ENCODE measurements at regions not wholly inside any gene's neighbourhood (a gene's known extent, or its start where the extent isn't known, plus 50 kb on each side); places are given as distances from the start of the nearest gene placed in this dataset.
"Not testable (repeated sequence)": the region's sequence is repeated elsewhere in the genome, so short reads cannot be mapped to it uniquely, and the experiment has no call there.

DNA sequence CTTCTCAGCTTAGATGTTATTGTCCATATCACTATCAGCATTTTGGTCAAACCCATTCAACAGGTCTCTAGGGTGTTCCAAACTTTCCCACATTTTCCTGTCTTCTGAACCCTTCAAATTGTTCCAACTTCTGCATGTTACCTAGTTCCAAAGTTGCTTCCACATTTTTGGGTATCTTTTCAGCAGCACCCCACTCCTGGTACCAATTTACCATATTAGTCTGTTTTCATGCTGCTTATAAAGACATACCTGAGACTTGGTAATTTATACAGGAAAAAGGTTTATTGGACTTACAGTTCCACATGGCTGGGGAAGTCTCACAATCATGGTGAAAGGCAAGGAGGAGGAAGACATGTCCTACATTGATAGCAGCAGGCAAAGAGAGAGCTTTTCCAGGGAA is 1187.6 kb downstream of the MRPL39 start:
- DNase-seq (ENCODE audit: extremely low read depth in 1 of 2, low read depth in 1 of 2): not testable (repeated sequence)

DNA sequence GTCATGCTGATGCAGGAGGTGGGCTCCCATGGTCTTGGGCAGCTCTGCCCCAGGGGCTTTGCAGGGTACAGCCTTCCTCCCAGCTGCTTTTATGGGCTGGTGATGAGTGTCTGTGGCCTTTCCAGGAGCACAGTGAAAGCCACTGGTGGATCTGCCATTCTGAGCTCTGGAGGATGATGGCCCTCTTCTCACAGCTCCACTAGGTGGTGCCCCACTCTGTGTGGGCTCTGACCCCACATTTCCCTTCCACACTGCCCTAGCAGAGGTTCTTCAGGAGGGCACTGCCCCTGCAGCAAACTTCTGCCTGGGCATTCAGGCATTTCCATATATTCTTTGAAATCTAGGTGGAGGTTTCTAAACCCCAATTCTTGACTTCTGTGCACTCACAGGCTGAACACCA is 1188.6 kb downstream of the MRPL39 start:
- DNase-seq (ENCODE audit: extremely low read depth in 1 of 2, low read depth in 1 of 2): no peak

DNA sequence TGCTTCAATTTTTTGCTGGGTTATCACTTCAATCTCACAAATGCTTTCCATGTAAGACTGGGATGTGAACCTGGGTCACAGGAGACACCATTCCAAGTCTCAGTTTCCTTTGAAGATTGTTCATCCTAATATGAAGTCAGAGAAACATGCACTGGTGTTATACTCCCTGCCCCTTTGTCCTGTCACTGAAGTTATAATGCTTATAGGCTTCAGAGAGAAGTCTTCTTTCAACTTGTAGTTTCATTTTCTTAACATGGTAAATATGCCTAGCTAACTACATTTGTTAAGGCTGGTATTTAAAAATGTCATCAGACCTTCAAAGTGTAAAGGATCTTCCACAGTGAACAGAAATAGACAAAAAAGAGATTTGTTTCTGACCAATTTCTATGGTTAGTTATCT is 1195.9 kb downstream of the MRPL39 start:
- no peak for DNase-seq (ENCODE audit: extremely low read depth in 1 of 2, low read depth in 1 of 2)

DNA sequence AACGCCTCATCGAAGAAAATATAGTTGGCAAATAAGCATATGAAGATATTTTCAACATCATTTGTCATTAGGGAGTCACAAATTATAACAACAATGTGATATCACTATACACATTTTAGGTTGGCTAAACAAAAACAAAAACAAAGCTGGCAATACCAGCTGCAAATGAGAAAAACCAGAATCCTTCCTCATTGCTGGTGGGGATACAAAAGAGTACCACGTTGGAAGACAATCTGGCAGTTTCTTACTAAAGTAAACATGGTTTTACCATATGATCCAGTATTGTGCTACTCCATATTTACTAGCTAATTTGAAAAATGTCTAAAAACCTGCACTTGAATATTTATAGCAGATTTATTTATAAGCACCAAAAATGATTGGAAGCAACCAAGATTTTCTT is 1204.1 kb downstream of the MRPL39 start:
- DNase-seq (ENCODE audit: extremely low read depth in 1 of 2, low read depth in 1 of 2): no peak

DNA sequence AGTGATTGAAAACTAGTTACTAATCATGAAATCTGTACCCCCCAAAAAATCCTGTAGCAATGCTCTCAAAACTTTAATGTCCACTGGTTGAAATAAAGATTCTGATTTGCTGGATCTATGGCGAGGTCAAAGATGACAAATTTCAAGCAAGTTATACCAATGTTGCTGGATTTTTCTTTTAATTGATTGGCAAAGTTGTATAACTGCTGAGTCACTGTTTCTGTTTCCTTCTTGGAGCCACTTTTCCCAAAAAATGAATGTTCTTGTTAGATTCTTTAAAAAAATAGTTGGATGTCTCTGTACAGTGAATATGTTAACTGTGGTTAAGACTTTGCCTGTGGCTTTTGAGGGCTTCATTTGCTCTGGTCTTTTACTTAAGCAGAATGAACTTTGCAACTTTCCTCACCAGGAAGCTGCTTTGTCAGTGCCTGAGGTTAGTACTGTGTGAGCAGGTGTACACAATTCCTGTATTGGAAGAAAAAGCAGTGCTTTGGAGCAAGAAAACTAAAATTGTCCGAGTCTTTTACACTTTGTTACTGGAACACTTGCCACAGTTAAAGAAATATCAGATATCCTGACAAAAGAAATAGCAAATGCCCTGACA is 1211.9 kb downstream of the MRPL39 start:
- DNase-seq (ENCODE audit: extremely low read depth in 1 of 2, low read depth in 1 of 2): no peak

DNA sequence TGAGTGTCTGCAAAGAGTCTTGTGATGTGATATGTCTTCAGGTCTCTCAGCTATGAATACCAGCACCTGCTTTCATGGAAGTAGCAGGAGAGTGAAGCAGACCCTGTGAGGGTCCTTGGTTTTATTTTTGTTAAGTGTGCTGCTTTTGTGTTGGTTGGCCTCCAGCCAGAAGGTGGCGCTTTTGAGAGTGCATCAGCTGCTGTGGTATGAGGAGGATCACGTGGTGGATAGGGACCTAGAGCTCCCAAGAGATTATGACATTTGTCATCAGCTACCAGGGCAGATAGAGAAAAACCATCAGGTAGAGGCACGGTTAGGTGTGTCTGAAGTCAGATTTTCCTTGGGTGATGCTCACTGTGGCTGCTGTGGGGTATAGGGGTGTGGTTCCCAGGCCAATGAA is 1232.1 kb downstream of the MRPL39 start:
- no peak for DNase-seq (ENCODE audit: extremely low read depth in 1 of 2, low read depth in 1 of 2)

DNA sequence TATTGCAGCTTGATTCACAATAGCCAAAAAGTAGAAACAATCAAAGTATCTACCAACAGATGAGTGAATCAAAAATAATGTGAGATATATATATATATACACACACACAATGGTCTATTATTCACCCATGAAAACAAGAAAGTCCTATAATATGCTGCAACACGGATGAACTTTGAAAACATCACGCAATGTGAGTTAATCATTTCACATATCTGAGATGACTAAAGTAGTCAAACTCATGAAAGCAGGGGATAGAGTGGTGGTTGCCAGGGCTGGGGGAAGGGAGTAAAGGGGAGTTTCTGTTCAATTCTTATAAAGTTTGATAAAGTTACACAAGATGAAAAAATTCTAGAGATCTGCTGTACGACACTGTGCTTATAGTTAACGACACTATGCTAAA is 1234.8 kb downstream of the MRPL39 start:
- DNase-seq (ENCODE audit: extremely low read depth in 1 of 2, low read depth in 1 of 2): no peak

DNA sequence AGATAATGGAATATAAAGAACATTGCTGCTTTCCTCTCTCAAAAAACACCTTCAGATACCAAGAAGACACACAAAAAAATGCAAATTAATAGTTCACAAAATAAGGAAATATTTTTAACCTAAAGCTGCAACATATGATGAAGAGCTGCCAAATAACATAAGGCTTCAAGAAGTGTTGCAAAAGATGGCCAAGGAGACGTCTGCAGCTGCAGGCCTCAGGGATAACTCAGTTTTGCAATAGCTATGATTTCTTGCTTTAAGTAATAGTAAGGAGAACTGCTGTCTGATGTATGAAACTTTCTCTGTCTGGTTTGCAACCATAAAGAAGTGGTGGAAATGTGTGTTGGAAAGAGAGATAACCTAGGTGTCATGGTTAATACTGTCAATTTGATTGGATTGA is 1237.5 kb downstream of the MRPL39 start:
- DNase-seq (ENCODE audit: extremely low read depth in 1 of 2, low read depth in 1 of 2): no peak

DNA sequence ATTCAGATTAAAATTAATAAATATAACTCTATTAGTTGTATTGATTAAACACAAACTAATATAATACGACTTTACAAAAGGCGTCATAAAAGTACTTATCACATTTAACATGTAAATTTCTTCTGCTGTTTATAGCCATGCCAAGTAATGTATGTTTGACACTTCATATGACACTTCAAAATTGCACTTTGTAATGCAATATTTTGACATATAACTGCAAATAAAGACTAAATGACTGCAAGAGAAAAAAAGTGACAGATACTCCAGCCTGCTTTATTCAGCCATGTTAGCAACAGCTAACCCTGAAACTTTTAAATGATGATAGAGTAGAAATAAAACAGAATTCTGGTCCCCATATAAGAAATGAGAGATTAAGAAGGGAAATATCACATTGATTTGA is 1238.0 kb downstream of the MRPL39 start:
- DNase-seq (ENCODE audit: extremely low read depth in 1 of 2, low read depth in 1 of 2): no peak

DNA sequence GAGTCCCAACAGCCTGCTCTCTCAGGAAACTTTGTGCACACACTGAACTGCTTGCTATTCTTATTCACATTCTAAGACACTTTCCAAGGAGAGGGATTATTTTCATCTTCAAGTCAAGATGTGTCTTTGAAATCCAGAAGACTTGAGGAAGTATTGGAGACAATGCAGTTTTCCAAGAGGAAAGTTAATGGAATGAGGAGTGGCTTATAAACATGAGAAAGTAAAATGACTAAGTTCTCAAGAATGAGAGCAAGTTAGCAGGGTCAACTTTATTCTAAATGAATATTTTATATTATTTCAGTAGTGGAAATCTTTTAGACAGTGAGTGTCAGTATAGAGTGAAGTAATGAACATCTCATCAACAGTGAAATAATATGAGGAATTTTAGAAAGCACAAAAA is 1239.3 kb downstream of the MRPL39 start:
- no peak for DNase-seq (ENCODE audit: extremely low read depth in 1 of 2, low read depth in 1 of 2)

DNA sequence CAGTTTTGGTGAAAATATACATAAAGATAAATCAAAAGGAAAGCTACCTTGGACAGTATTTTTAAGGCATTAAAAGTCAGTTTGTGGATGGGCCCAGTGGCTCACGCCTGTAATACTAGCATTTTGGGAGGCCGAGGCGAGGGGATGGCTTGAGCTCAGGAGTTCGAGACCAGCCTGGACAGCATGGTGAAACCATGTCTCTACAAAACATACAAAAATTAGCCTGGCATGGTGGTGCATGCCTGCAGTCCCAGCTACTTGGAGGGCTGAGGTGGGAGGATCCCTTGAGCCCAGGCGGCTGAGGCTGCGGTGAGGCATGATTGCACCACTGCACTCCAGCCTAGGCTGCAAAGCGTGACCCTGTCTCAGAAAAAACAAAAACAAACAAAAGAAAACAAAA is 1253.8 kb downstream of the MRPL39 start:
- DNase-seq (ENCODE audit: extremely low read depth in 1 of 2, low read depth in 1 of 2): no peak

DNA sequence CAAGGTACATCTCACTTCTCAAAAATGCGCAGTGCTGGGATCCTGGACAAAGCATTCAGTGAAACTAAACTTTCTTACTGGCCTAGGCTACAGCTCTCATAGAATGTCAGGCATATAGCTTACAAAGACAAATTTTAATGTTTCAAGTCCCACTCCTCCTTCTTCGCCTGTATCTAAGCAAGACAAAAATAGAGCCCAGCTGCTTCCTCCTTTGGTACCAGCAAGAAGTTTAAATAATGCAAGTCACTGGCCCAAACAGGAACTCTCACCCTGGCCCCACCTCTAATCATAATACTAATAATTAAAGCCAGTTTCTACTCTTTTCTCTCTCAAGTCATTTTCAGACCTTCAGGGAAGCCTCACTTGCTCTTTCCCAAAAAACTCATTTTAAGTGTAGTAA is 1267.9 kb downstream of the MRPL39 start:
- DNase-seq (ENCODE audit: extremely low read depth in 1 of 2, low read depth in 1 of 2): no peak

DNA sequence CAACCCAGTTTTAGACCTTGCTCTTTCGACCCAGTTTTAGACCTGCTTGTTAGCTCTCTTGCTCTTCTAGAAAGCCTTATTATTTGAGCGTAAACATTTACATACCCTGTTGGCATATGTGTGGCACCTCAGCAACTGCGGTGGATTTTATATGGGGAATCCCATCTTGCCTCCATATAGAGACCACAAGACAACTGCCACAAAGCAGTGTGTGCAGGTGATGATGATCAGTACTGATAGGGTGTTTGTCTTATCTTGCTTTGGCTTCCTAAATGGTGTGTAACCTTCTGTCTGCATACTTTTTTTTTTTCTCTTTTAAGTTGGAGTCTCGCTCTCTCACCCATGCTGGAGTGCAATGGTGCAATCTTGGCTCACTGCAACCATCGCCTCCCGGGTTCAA is 1270.8 kb downstream of the MRPL39 start:
- DNase-seq (ENCODE audit: extremely low read depth in 1 of 2, low read depth in 1 of 2): no peak

DNA sequence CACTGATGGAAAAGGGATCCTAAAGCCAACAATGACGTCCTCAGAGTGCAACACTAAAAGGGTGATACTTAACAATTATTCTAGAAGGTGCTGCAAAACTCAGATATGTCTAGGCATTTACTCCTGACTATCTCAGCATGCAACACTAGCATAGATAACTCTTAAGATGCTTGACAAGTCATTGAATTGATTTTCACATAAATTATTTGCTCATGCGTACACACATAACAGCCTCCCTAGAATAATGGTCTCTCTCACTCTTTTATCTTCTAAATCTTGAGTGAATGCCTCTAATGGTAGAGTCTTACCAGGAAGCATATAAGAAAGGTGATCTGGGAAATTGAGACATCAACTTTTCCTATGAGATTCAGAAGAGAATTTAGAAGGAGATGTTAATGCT is 1283.7 kb downstream of the MRPL39 start:
- DNase-seq (ENCODE audit: extremely low read depth in 1 of 2, low read depth in 1 of 2): no peak

DNA sequence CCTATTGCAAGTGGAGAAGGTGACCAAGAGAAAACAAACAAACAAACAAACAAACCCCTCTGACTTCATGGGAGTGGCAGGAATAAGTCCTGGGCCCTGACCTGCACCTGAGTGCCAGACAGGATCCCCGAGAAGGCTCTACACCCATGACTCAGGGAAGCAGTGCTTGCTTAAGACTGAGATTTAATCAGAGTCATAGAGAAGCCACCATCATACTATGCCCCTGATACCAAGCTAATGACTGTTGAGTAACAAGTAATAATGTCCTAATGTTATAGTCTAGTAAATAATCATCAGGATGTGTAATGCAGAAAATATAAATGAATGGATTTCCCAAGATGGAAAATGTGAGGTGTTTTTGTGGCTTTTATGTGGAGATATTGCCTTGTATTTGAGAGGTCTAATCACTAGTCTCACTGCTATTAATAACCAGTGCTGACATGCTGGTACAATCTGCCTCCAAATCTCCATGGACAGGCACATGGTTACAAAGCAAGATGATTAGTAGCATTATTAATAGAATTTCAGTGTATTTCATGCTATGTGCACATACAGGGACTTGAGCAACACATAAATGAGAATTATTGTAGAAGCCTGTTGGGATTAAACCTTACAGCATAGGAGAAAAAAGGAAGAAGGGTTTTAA is 1290.9 kb downstream of the MRPL39 start:
- no peak for DNase-seq (ENCODE audit: extremely low read depth in 1 of 2, low read depth in 1 of 2)

DNA sequence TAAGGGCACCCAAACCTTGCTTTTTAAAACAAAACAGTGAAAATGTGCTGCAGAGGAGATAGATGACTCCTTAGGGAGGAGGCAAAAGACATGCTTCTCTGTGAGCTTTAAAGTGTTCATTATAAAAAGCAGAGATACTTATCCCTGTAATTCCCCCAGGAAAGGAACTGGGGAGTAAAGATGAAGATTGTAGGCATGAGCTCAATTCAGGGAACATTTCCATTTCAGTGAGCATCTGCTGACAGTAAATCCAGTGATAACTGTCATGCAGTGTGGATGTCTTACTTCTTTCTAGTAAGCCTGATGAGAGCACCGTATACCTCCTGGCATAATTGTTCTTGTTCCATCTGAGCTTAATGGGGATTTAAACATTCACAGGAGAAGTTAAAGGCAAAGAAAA is 1296.5 kb downstream of the MRPL39 start:
- no peak for DNase-seq (ENCODE audit: extremely low read depth in 1 of 2, low read depth in 1 of 2)

DNA sequence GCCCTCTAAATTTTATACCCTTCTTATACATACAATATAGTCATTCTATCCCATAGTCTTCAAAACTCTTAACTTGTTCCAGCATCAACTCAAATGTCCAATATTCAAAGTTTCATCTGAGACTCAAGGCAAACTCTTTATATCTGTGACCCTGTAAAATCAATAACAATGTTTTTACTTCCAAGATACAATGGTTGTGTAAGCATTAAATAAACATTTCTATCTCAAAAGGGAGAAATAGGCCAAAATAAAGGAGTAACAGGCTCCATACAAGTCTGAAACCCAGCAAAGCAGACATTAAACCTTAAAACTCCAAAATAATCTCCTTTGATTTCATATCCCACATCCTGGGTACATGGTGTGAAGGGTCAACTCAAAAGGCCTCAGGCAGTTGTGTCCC is 1299.1 kb downstream of the MRPL39 start:
- DNase-seq (ENCODE audit: extremely low read depth in 1 of 2, low read depth in 1 of 2): no peak

DNA sequence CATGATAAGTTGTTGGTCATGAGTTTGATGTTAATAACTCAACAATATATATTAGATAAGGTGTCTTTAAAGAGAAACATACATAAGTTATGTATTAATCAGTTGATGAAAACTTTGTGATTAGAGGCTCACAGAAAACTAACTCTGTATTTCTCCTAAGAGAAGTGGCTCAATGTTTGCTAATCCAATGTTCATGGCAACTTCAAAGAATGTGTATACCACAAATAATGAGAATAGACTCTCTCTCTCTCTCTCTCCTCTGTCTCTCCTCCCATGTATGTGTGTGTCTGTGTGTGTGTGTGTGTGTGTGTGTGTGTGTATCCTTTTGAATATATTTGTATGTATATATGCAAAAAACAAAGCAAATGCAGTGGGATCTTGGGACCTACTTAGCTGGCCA is 1304.9 kb downstream of the MRPL39 start:
- DNase-seq (ENCODE audit: extremely low read depth in 1 of 2, low read depth in 1 of 2): no peak

DNA sequence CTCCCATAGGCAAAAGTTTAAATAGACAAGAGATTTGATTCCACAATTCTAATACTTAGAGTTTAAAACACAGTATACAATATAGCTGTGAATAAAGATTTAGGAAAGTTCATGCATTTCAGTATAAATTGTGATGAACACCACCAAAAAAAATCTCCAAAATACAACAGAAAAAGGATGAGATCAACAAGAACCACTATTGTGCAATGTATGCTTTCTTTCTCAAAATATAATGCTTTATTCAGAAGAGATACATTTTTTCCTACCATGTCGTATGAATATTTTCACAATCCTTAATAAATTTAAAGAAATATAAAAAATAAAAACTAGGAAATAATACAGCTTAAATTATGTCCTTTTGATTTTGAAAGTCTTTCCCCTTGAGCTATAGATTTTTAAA is 1309.2 kb downstream of the MRPL39 start:
- DNase-seq (ENCODE audit: extremely low read depth in 1 of 2, low read depth in 1 of 2): no peak

DNA sequence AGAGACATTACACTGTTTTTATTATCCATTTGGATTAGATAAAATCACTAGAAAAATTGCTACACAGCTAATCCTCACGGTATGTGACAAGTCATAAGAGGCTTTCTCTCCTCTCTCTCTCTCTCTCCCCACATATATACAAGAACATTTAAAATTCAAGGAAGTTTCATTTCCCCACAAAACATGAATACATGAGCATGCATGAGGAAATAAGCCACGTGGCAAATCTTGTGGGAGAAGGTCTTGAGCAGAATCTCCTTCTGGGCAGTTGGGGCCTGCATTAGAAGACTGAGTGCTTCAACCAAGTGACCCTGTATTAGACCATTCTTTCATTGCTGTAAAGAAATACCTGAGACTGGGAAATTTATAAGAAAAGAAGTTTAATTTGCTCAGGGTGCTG is 1313.1 kb downstream of the MRPL39 start:
- no peak for DNase-seq (ENCODE audit: extremely low read depth in 1 of 2, low read depth in 1 of 2)

DNA sequence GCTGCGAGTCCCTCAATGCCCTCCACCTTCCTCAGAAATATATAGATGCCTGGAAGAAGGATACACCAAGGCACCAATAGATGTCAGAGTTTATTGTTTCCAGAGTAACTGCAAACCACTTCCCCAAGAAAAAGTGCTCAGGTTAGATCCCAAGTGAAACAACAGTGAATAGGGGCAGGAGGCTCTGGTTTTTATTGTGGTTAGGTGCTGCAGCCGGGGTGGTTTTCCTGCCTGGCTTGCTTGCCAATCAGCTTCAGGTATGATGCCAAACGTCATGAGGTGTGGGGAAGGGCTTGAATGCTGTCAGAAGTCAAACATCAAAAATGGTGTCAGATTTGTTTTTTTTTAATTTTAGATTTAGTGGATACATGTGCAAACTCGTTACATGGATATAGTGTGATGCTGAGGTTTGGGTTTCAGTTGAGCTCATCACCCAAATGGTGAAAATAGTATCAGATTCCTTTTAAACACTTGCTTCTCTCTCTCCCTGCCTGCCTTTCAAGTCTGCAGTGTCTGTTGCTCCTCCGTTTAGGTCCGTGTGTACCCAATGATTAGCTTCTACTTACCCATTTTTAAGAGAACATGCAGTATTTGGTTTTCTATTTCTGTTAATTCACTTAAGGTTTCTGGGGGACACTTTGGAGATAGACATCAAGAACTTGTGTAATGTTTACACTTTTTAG is 1317.0 kb downstream of the MRPL39 start:
- peak in 1 of 2 donors; percentile 12 for DNase-seq (ENCODE audit: extremely low read depth in 1 of 2, low read depth in 1 of 2)

DNA sequence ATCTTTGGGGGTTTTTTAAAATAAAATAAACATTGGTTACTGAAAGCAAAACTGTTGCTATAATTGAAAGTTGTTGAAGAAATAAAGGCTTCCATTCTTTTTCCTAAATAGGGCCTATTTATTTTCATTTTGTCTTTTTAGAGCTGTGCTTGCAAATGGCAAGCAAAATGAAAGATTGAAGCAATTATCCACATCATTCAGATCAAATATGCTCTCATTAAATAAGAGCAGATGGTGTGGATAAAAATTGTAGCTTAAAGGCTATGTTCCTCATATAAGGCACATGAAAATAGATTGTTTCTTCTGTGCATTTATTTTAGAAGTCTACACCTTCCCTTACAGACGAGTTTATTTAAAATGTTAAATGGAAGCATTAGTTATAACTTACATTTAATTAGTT is 1317.7 kb downstream of the MRPL39 start:
- no peak for DNase-seq (ENCODE audit: extremely low read depth in 1 of 2, low read depth in 1 of 2)

DNA sequence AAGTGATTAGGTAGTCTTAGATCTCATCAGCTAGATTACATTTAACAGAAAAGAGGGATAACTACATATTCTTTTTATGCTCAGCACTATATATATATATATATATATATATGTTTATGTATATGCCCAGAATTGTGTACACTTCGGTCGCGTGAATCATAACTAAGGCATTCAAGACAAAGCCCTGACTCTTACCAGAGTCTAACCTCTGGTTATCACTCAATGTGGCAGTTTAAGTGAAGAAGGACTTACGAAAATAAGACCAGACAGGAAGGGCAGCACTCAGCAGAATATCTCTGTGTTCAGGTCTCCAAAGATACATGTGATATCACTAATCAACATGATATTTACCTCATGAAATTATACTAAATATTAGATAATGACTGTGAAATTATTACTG is 1326.7 kb downstream of the MRPL39 start:
- DNase-seq (ENCODE audit: extremely low read depth in 1 of 2, low read depth in 1 of 2): no peak

Measured in stimulated activated CD8-positive, alpha-beta memory T cell treated with anti-CD3 and anti-CD28 coated beads, Interleukin-7, amount 100 ng/mL, for 48 hours (primary cell).